ENCODE measurements at regions not wholly inside any gene's neighbourhood (a gene's known extent, or its start where the extent isn't known, plus 50 kb on each side); places are given as distances from the start of the nearest gene placed in this dataset.

GRCh38 chr1:98565951-98566350, 95.6 kb upstream of the SNX7 start:
- TF ChIP-seq CTCF (IDR thresholded peaks at IDR 0.05) (no peak), EZH2 (IDR thresholded peaks at IDR 0.05) (no peak)

Data from neural progenitor cell (in vitro differentiated cells).